Neural crest cell (in vitro differentiated cells): ENCODE measurements at regions not wholly inside any gene's neighbourhood (a gene's known extent, or its start where the extent isn't known, plus 50 kb on each side); places are given as distances from the start of the nearest gene placed in this dataset.

Source experiments
- DNase-seq: peaks from one replicate; pipeline ENCODE4 v3.0.0; 2021; ENCODE audit warnings: low read depth, mixed read lengths, low spot score
- H3K27ac Mint-ChIP-seq: one replicate; pipeline ENCODE4 v1.8.0; 2021; ENCODE audit warnings: mild to moderate bottlenecking, mixed read lengths; ENCODE audit not compliant: unreplicated experiment
- H3K27me3 Mint-ChIP-seq: 2 replicates; pipeline ENCODE4 v1.8.0; 2021; ENCODE audit warnings: low read depth, mild to moderate bottlenecking, mixed read lengths
- H3K36me3 Mint-ChIP-seq: 2 replicates; pipeline ENCODE4 v1.8.0; 2021; ENCODE audit warnings: low read depth, mild to moderate bottlenecking, mixed read lengths
- H3K4me1 Mint-ChIP-seq: 2 replicates; pipeline ENCODE4 v1.8.0; 2021; ENCODE audit warnings: mixed read lengths
- H3K4me3 Mint-ChIP-seq: one replicate; pipeline ENCODE4 v1.8.0; 2021; ENCODE audit warnings: mild to moderate bottlenecking, mixed read lengths
- H3K9me3 Mint-ChIP-seq: 2 replicates; pipeline ENCODE4 v1.8.0; 2021; ENCODE audit warnings: mixed read lengths
- TF ChIP-seq, protein P1 (sequence below): fragments of 200-600 bp; sonication (generic); conservative IDR thresholded peaks from 2 replicates; pipeline ENCODE4 v1.5.0; 2021; ENCODE audit warnings: antibody characterized with exemption, mild to moderate bottlenecking

DNA sequence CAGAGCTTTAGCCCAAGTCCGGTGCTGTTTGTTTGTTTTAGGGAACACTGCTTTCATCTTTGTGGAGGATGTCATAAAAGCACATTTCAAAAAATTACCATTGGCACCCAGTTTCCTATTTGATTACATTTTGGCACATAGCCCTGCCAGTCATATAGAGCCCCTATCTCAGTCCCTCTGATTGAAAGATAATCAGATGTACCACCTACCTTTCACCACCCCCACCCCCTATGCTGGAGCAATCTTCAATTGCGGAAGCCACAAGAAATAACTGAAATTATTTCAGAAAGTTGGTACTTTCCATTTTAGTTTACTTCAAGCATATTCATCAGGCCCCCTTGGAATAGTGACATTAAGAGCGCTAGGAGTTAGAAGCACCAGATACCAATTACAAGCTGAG is 136.7 kb upstream of the RPL34 start:
- no peak overlapping the region for H3K27ac Mint-ChIP-seq
- H3K4me1 Mint-ChIP-seq, result no peaks in the 10 kb centered on the region
- DNase-seq, result no peak
- no peaks in the 10 kb centered on the region for H3K36me3 Mint-ChIP-seq
- no peak overlapping the region for H3K4me3 Mint-ChIP-seq
- no peaks in the 10 kb centered on the region for H3K27me3 Mint-ChIP-seq
- no peaks in the 10 kb centered on the region for H3K9me3 Mint-ChIP-seq
- TF ChIP-seq, protein P1, sequence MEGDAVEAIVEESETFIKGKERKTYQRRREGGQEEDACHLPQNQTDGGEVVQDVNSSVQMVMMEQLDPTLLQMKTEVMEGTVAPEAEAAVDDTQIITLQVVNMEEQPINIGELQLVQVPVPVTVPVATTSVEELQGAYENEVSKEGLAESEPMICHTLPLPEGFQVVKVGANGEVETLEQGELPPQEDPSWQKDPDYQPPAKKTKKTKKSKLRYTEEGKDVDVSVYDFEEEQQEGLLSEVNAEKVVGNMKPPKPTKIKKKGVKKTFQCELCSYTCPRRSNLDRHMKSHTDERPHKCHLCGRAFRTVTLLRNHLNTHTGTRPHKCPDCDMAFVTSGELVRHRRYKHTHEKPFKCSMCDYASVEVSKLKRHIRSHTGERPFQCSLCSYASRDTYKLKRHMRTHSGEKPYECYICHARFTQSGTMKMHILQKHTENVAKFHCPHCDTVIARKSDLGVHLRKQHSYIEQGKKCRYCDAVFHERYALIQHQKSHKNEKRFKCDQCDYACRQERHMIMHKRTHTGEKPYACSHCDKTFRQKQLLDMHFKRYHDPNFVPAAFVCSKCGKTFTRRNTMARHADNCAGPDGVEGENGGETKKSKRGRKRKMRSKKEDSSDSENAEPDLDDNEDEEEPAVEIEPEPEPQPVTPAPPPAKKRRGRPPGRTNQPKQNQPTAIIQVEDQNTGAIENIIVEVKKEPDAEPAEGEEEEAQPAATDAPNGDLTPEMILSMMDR, result no peak

DNA sequence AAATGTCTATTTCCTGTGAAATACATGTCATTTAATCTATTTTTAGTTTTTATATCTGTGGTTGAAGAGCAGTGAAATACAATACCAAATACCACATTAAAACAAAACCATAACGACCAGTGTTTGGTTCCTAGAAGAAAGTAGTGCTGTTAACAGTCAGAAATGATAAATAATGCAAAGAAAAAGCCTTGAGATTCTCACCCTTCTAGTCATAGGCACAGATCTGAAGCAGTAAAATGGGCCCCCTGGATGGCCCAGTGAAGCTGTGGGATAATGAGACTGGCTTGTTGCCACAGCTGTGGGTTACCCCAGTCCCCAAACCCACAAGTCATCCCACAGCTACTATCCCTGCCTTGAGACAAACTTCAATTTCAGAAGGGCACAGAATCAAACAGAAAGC is 137.3 kb upstream of the RPL34 start:
- TF ChIP-seq, protein P1, result no peak
- DNase-seq, result no peak
- Mint-ChIP-seq H3K27me3 (no peaks in the 10 kb centered on the region), H3K9me3 (no peaks in the 10 kb centered on the region), H3K4me3 (no peak overlapping the region), H3K36me3 (no peaks in the 10 kb centered on the region), H3K27ac (no peak overlapping the region), H3K4me1 (no peaks in the 10 kb centered on the region)

DNA sequence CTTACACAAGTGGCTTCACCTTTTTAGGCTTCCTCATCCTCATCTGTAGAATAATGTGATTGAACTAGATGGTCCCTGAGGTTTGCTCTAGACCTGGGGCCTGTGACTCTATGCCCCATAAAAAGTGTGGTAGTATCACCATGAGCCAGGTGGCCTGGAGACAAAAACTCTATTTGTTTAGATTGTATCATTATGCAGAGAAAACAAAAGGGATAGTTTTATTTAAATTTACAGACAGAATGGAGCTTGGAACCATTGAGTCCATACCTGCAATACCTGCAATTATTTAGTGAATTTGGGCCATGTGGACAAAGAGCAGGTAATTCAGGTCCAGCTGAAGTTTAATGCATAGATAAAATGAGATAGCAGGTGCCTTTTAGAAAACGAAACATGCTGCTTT is 139.5 kb upstream of the RPL34 start:
- H3K4me3 Mint-ChIP-seq, result no peak overlapping the region

DNA sequence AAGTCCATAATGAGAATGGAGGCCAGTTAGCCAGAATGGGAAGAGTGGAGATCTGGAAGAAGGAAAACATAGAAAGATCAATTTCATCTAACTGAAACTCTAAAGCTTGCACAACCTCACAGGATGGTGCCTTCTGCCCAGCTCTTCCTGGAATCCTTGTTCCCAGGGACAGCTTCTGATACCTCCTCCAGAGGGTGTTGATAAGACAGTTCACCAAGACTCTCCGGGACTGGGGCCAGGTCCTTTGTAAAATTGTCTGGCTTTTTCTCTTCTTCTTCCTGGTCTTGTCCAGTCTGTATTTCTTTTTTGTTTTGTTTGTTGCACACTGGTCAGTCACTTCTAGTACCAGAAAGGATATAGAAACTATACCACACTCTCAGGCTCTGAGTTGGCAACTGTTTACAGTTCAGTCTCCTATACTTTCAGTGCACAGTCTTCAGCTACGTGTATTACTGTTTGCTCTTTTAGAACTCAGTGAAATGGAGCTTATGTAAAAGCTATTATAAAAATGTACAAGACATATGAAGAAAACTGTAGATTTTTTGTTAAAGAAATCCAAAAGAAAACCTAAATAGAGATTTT is 142.8 kb upstream of the RPL34 start:
- Mint-ChIP-seq H3K4me3 (no peak overlapping the region), H3K36me3 (no peaks in the 10 kb centered on the region), H3K4me1 (no peaks in the 10 kb centered on the region), H3K27ac (no peak overlapping the region), H3K9me3 (no peaks in the 10 kb centered on the region), H3K27me3 (no peaks in the 10 kb centered on the region)
- TF ChIP-seq, protein P1, result no peak
- no peak for DNase-seq

More for the DNA sequence above, 139.5 kb upstream of the RPL34 start:
- TF ChIP-seq, protein P1, result no peak
- Mint-ChIP-seq H3K27me3 (no peaks in the 10 kb centered on the region), H3K36me3 (no peaks in the 10 kb centered on the region), H3K9me3 (no peaks in the 10 kb centered on the region), H3K27ac (no peak overlapping the region), H3K4me1 (no peaks in the 10 kb centered on the region)
- no peak for DNase-seq

DNA sequence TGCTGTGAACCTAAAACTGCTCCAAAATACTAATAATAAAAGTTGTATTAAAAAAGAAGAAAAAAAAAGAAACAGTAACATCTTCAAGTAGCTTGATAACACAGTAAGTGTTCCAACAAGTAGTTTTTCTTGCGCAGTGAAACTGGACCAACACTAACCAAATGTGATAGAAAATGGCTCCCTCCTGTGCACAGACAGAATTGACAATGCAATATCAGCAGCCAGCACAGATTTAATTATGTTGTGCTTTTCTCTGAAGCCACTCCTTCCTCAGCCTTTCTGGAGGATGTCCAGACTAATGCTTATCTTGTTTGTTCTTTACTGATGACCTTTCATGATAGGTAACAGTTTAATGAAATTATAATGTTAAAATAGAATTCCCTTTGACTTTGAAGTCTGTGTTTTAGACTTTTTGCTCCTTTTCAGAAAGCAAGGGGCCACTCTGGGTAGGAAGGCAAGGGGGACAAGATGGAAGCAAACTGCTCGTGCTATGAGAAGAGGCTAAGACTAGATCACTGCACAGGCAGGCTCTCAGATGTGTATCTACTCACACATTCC is 147.1 kb upstream of the RPL34 start:
- DNase-seq, result no peak
- peaks cover 3% of the 10 kb centered on the region for H3K9me3 Mint-ChIP-seq
- no peaks in the 10 kb centered on the region for H3K27me3 Mint-ChIP-seq
- no peak overlapping the region for H3K4me3 Mint-ChIP-seq
- TF ChIP-seq, protein P1, result no peak
- H3K36me3 Mint-ChIP-seq, result no peaks in the 10 kb centered on the region
- H3K27ac Mint-ChIP-seq, result no peak overlapping the region
- H3K4me1 Mint-ChIP-seq, result no peaks in the 10 kb centered on the region
